Mesenchymal stem cell (in vitro differentiated cells and primary cell): ENCODE measurements at regions not wholly inside any gene's neighbourhood (a gene's known extent, or its start where the extent isn't known, plus 50 kb on each side); places are given as distances from the start of the nearest gene placed in this dataset.

Experiments used
- DNase-seq: peaks from one replicate; pipeline ENCODE4 v3.0.0-alpha.2; 2013
- H2AFZ ChIP-seq: one replicate; pipeline ENCODE4 v1.6.1; 2013; ENCODE audit warnings: low read depth, mild to moderate bottlenecking, control low read depth, inconsistent platforms, low read length, moderate library complexity
- H2AK5ac ChIP-seq: 2 replicates; pipeline ENCODE4 v1.6.1; 2013; ENCODE audit warnings: low read length, moderate library complexity, mild to moderate bottlenecking, inconsistent platforms; ENCODE audit not compliant: severe bottlenecking
- H2BK120ac ChIP-seq: one replicate; pipeline ENCODE4 v1.6.1; 2013; ENCODE audit warnings: low read depth, mild to moderate bottlenecking, inconsistent platforms, low read length, moderate library complexity
- H2BK12ac ChIP-seq, 2 experiments: one replicate each; pipeline ENCODE4 v1.6.1; 2013; ENCODE audit warnings: inconsistent platforms in 2 of 2, low read length in 2 of 2, mild to moderate bottlenecking in 2 of 2, moderate library complexity in 2 of 2, control low read depth in 1 of 2
- H2BK15ac ChIP-seq: one replicate; pipeline ENCODE4 v1.6.1; 2013; ENCODE audit warnings: mild to moderate bottlenecking, low read depth, inconsistent platforms; ENCODE audit not compliant: poor library complexity, severe bottlenecking
- H2BK5ac ChIP-seq: 2 replicates; pipeline ENCODE4 v1.6.1; 2013; ENCODE audit warnings: low read depth, mild to moderate bottlenecking, low read length, control low read depth, inconsistent platforms; ENCODE audit not compliant: poor library complexity, severe bottlenecking
- H3K14ac ChIP-seq, 2 experiments: one replicate each; pipeline ENCODE4 v1.6.1; 2013; ENCODE audit warnings: inconsistent platforms in 2 of 2, low read length in 2 of 2, control low read depth in 1 of 2, mild to moderate bottlenecking in 1 of 2, moderate library complexity in 1 of 2
- H3K18ac ChIP-seq, 2 experiments: one replicate each; pipeline ENCODE4 v1.6.1; 2013; ENCODE audit warnings: inconsistent platforms in 2 of 2, low read length in 2 of 2, control low read depth in 1 of 2, low read depth in 1 of 2, mild to moderate bottlenecking in 1 of 2
- H3K23ac ChIP-seq, 2 experiments: one replicate each; pipeline ENCODE4 v1.6.1; 2013; ENCODE audit warnings: inconsistent platforms in 2 of 2, low read length in 2 of 2, mild to moderate bottlenecking in 2 of 2, moderate library complexity in 2 of 2, control low read depth in 1 of 2
- H3K27ac ChIP-seq: 2 replicates; pipeline ENCODE4 v1.5.1; 2013; ENCODE audit warnings: mild to moderate bottlenecking, moderate library complexity, low read length, control low read depth, inconsistent platforms; ENCODE audit not compliant: poor library complexity, severe bottlenecking
- H3K27me3 ChIP-seq, 2 experiments: 2 replicates each; pipeline versions ENCODE4 v1.6.1 to v1.7.0; 2013; ENCODE audit warnings: low read length in 2 of 2, mild to moderate bottlenecking in 2 of 2, moderate library complexity in 2 of 2, control low read depth in 1 of 2, inconsistent platforms in 1 of 2; ENCODE audit not compliant: control insufficient read depth in 1 of 2, insufficient read depth in 1 of 2
- H3K36me3 ChIP-seq, 2 experiments: 2 replicates each; pipeline versions ENCODE4 v1.6.1 to v1.7.0; 2013; ENCODE audit warnings: low read length in 2 of 2, control low read depth in 1 of 2, inconsistent platforms in 1 of 2, low read depth in 1 of 2, mild to moderate bottlenecking in 1 of 2; ENCODE audit not compliant: insufficient read depth in 2 of 2, control insufficient read depth in 1 of 2
- H3K4ac ChIP-seq, 2 experiments: one replicate each; pipeline ENCODE4 v1.6.1; 2013; ENCODE audit warnings: inconsistent platforms in 2 of 2, low read length in 2 of 2, mild to moderate bottlenecking in 2 of 2, moderate library complexity in 2 of 2, control low read depth in 1 of 2, low read depth in 1 of 2
- H3K4me1 ChIP-seq: 2 replicates; pipeline ENCODE4 v1.6.1; 2013; ENCODE audit warnings: low read depth, low read length, control low read depth; ENCODE audit not compliant: control insufficient read depth, insufficient read depth
- H3K4me2 ChIP-seq: 2 replicates; pipeline ENCODE4 v1.6.1; 2013; ENCODE audit warnings: low read length, mild to moderate bottlenecking, inconsistent platforms; ENCODE audit not compliant: poor library complexity, severe bottlenecking
- H3K4me3 ChIP-seq, 2 experiments: 2 replicates each; pipeline versions ENCODE4 v1.5.1 to v1.7.0; 2013; ENCODE audit warnings: low read length in 2 of 2, mild to moderate bottlenecking in 2 of 2, control low read depth in 1 of 2, low read depth in 1 of 2; ENCODE audit not compliant: insufficient read depth in 1 of 2
- H3K79me1 ChIP-seq: replicated peaks from 2 replicates; pipeline ENCODE4 v1.6.1; 2013; ENCODE audit warnings: mild to moderate bottlenecking, control low read depth, low read length, inconsistent platforms; ENCODE audit not compliant: poor library complexity, severe bottlenecking
- H3K9ac ChIP-seq: 2 replicates; pipeline ENCODE4 v1.7.0; 2013; ENCODE audit warnings: mild to moderate bottlenecking, low read length, moderate library complexity
- H3K9me3 ChIP-seq: 2 replicates; pipeline ENCODE4 v1.7.0; 2013; ENCODE audit warnings: mild to moderate bottlenecking, low read length; ENCODE audit not compliant: control insufficient read depth
- H4K8ac ChIP-seq: one replicate; pipeline ENCODE4 v1.6.1; 2013; ENCODE audit warnings: inconsistent platforms, mild to moderate bottlenecking, low read length, moderate library complexity
- H4K91ac ChIP-seq: one replicate; pipeline ENCODE4 v1.6.1; 2013; ENCODE audit warnings: mild to moderate bottlenecking, low read length, inconsistent platforms
- WGBS: methylation state at CpG from one replicate; pipeline ENCODE4 v1.1.7; 2013; ENCODE audit warnings: mixed read lengths; 5-methylcytosine and 5-hydroxymethylcytosine counted together

DNA sequence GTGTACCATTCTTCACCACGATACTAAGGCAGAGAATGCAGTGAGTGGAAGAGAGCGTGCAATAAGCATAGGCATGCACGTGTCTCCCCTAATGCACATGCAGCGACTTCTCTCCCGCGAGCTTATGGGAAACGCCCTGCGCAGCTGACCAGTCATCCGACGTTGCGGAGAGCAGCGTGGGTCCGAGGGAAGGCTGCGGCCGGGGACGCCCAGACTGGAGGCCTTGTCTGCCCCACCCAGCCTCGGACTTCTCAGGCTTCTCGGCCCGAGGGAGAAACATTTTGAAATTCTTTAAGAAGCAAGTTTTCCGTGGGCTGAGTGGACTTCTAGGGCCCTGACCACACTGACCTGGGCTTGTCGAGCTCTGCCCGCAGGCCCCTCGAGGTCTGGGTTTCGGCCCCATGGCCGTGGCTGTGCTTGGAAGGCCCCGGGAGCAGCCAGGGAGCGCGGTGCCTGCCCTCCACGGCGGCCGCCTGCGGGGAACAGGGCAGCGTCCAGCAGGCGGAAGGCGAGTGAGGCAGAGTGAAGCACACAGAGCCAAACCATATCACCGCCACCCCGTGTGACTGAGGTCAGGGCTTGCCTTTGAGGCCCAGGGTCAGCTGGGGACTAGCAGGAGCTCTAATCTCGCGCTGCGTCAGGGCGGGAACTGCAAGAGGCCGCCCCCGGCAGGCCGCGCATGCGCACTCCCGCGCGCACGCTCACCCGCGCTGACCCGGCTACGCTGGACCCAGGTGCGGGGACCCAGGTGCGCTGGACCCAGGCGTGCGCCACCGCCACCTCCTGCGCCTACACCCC lies 60.0 kb upstream of the IRX1 start:
- Histone ChIP-seq H3K79me1 (no peaks in the 10 kb centered on the region), H2BK12ac (no peak overlapping the region), H3K23ac (no peak overlapping the region), H3K36me3 (no peaks in the 10 kb centered on the region), H3K18ac (no peak overlapping the region), H3K4me1 (no peaks in the 10 kb centered on the region), H2BK5ac (no peak overlapping the region), H2AFZ (no peak overlapping the region), H3K9me3 (no peaks in the 10 kb centered on the region), H3K4ac (no peak overlapping the region), H3K4me3 (no peak overlapping the region), H3K14ac (no peak overlapping the region), H2BK15ac (no peak overlapping the region), H4K91ac (no peak overlapping the region), H3K27ac (no peak overlapping the region), H2BK120ac (no peak overlapping the region), H3K4me2 (no peak overlapping the region), H4K8ac (no peak overlapping the region), H3K27me3 (no peaks in the 10 kb centered on the region), H2AK5ac (no peak overlapping the region), H3K9ac (no peak overlapping the region)
- 93% methylated on average over 60 of the region's 60 CpGs for WGBS
- DNase-seq = no peak

DNA sequence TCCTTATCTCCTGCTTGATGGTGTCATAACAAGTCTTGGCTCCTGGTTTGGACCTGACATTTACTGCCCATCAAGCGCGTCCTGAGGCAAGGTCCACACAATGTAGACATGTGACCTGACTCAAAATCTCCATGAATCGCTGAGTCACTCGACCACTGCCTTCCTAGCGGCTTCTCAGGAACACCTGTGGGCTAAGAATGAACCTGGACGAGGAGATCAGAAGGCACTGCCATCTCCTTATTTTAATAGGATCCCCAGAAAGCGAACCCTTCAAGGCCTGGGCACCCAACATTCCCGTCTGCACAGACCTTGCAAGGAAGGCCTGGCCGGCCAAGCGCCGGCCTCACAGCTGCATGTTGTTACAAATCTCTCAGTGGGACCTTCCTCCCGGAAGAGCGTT lies 60.6 kb upstream of the IRX1 start:
- no peak overlapping the region for H3K4me3 ChIP-seq
- no peak overlapping the region for H2BK12ac ChIP-seq
- no peak overlapping the region for H3K9ac ChIP-seq
- H3K27me3 ChIP-seq = no peaks in the 10 kb centered on the region
- no peak overlapping the region for H4K91ac ChIP-seq
- no peak overlapping the region for H2BK120ac ChIP-seq
- no peak overlapping the region for H3K27ac ChIP-seq
- no peak overlapping the region for H3K18ac ChIP-seq
- H2AK5ac ChIP-seq = no peak overlapping the region
- no peak for DNase-seq
- no peak overlapping the region for H2BK5ac ChIP-seq
- no peak overlapping the region for H2AFZ ChIP-seq
- 90% methylated on average over 13 of the region's 13 CpGs for WGBS
- no peaks in the 10 kb centered on the region for H3K79me1 ChIP-seq
- no peak overlapping the region for H4K8ac ChIP-seq
- no peak overlapping the region for H2BK15ac ChIP-seq
- no peaks in the 10 kb centered on the region for H3K4me1 ChIP-seq
- no peaks in the 10 kb centered on the region for H3K36me3 ChIP-seq
- no peaks in the 10 kb centered on the region for H3K9me3 ChIP-seq
- H3K14ac ChIP-seq = no peak overlapping the region
- H3K23ac ChIP-seq = no peak overlapping the region
- H3K4me2 ChIP-seq = no peak overlapping the region
- H3K4ac ChIP-seq = no peak overlapping the region

DNA sequence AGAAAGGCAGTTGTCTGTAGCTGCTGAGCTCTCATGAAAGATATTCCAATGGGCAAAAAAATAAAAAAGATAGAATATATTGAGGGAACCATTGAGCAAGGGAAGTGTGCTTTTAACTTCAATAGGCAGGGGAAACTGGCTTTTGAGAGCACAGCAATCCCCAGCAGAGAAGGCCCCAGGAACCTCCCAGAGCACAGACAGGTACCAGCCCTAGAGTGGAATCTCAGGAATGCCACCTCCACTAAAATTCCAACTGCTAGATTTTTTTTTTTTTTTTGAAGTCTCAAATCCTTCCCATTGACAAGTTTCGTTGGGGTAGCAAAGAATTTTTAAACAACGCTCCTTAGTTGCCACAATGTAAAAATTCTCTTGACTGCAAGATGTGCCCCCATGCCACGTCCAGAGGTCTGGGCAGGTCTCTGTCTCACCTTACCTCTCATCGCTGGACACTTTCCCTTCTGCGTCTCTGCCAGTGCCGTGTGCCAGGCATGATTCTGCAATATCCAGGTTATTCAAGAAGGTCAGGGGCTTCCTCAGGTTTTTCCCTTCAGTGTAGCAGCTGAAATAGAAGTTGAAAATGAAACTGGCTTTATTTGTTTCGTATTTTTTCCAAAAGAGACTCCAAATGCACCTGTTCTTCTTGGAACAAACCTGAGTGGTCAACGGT lies 64.2 kb upstream of the IRX1 start:
- Histone ChIP-seq H3K27ac (no peak overlapping the region), H3K14ac (no peak overlapping the region), H3K36me3 (no peaks in the 10 kb centered on the region), H4K8ac (no peak overlapping the region), H3K9ac (no peak overlapping the region), H3K27me3 (no peaks in the 10 kb centered on the region), H2BK12ac (no peak overlapping the region), H3K4me2 (no peak overlapping the region), H4K91ac (no peak overlapping the region), H2AFZ (no peak overlapping the region), H3K4me3 (no peak overlapping the region), H2BK15ac (no peak overlapping the region), H2BK120ac (no peak overlapping the region), H3K4ac (no peak overlapping the region), H3K18ac (no peak overlapping the region), H2AK5ac (no peak overlapping the region), H3K23ac (no peak overlapping the region), H2BK5ac (no peak overlapping the region), H3K4me1 (no peaks in the 10 kb centered on the region), H3K79me1 (no peaks in the 10 kb centered on the region), H3K9me3 (peaks cover 6% of the 10 kb centered on the region)
- 59% methylated on average over 8 of the region's 8 CpGs for WGBS
- no peak for DNase-seq

DNA sequence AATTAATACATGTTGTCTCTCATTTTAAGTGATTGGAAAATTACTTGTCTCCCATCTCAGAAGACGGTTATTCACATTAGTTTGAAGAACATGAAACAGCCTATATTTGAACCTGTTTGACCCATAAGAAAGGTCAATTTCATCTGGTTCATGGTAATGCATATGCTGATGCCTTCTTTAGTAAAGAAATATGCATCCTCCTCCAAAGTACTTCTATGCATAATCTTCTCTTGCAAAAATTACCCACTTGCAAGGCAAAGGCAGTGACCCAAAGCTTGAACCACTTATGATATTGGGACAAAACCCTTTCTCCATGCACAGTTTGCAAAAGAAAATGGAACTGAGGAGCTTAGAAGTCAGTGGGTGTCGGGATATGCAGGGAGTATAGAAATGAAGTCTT lies 65.4 kb upstream of the IRX1 start:
- H3K9me3 ChIP-seq = peaks cover 7% of the 10 kb centered on the region
- H2AK5ac ChIP-seq = no peak overlapping the region
- WGBS = 58% methylated on average over 1 of the region's 2 CpGs
- H3K4me2 ChIP-seq = no peak overlapping the region
- H2BK5ac ChIP-seq = no peak overlapping the region
- H3K4me1 ChIP-seq = no peaks in the 10 kb centered on the region
- no peak overlapping the region for H3K23ac ChIP-seq
- no peak overlapping the region for H4K91ac ChIP-seq
- no peak overlapping the region for H2BK15ac ChIP-seq
- no peak overlapping the region for H4K8ac ChIP-seq
- no peak overlapping the region for H2BK12ac ChIP-seq
- no peak overlapping the region for H2AFZ ChIP-seq
- H3K27ac ChIP-seq = no peak overlapping the region
- H3K14ac ChIP-seq = no peak overlapping the region
- DNase-seq = no peak
- no peak overlapping the region for H3K9ac ChIP-seq
- H3K79me1 ChIP-seq = no peaks in the 10 kb centered on the region
- no peak overlapping the region for H3K4me3 ChIP-seq
- no peaks in the 10 kb centered on the region for H3K36me3 ChIP-seq
- H3K4ac ChIP-seq = no peak overlapping the region
- no peak overlapping the region for H2BK120ac ChIP-seq
- no peak overlapping the region for H3K18ac ChIP-seq
- no peaks in the 10 kb centered on the region for H3K27me3 ChIP-seq
